A549 (cell line): ENCODE measurements at regions not wholly inside any gene's neighbourhood (a gene's known extent, or its start where the extent isn't known, plus 50 kb on each side); places are given as distances from the start of the nearest gene placed in this dataset.

Experiments
- CTCF ChIP-seq: fragments of >200 bp; sonication (Bioruptor Twin); formaldehyde crosslinking; IDR thresholded peaks from 3 replicates; pipeline ENCODE4 v1.5.1; 2016
- MAZ ChIP-seq: fragments of 150-350 bp; IDR thresholded peaks from 2 replicates; pipeline ENCODE4 v1.6.1; 2014; ENCODE audit warnings: antibody characterized with exemption, low read depth, low read length, borderline replicate concordance
- POLR2A ChIP-seq: IDR thresholded peaks from 2 replicates; pipeline ENCODE4 v1.6.1; 2012; ENCODE audit warnings: mild to moderate bottlenecking, low read length
- RCOR1 ChIP-seq: fragments of 150-350 bp; IDR thresholded peaks from 2 replicates; pipeline ENCODE4 v1.6.1; 2014; ENCODE audit warnings: antibody characterized with exemption, low read length, low read depth

DNA sequence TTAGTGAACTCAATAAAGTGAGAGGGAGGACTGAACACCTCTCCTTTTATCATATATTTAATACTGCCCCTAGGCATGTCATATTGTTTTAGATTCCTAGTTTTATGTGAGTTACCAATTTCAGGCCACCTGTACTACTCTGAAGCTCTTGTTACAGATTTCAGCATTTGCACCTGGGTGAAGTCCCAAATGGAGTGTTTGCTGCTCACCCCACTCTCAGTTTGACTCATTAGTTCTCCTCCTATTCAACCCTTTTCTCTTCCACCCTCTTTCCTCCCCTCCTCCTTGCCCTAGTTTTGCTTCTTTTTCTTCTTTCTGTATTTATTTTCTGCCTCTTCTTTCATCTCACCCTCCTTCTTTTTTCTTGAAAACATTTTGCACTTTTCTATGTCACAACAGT lies 1852.2 kb upstream of the IGFBP7 start:
- TF ChIP-seq CTCF, result no peak
- no peak for TF ChIP-seq POLR2A
- TF ChIP-seq RCOR1, result no peak
- TF ChIP-seq MAZ, result no peak
